ENCODE measurements at regions not wholly inside any gene's neighbourhood (a gene's known extent, or its start where the extent isn't known, plus 50 kb on each side); places are given as distances from the start of the nearest gene placed in this dataset.

GRCh38 chr2:240364961-240365775 is 70.3 kb upstream of the GPC1 start:
- Histone ChIP-seq H3K9me3 (no peaks in the 10 kb centered on the region), H3K27ac (ENCODE audit: low read length) (no peak overlapping the region), H3K27me3 (replicated peaks in 1 of 2; ENCODE audit: control insufficient read depth in 2 of 2, extremely low read depth in 1 of 2, insufficient read depth in 2 of 2, low read length in 1 of 2) (peaks cover 0 to 7% of the 10 kb centered on the region in 2 experiments), H3K4me1 (ENCODE audit: control insufficient read depth in 1 of 2, extremely low read depth in 1 of 2, insufficient read depth in 2 of 2, low read length in 2 of 2) (no peaks in the 10 kb centered on the region), H3K36me3 (ENCODE audit: control insufficient read depth in 2 of 2, extremely low read depth in 1 of 2, insufficient read depth in 1 of 2, low read length in 1 of 2) (no peaks in the 10 kb centered on the region), H3K4me3 (ENCODE audit: control insufficient read depth in 1 of 2, extremely low read depth in 1 of 2, low read length in 1 of 2) (no peak overlapping the region)
- no peaks in the 10 kb centered on the region for H3K36me3 Mint-ChIP-seq
- H3K27ac Mint-ChIP-seq: no peak overlapping the region
- DNase-seq: no peak
- H3K27me3 Mint-ChIP-seq: peaks cover 0 to 6% of the 10 kb centered on the region in 2 donors
- POLR2A ChIA-PET: no interaction called here
- CTCF ChIA-PET: no interaction called here
- no peak for ATAC-seq (replicated peaks in 1 of 4)
- H3K4me3 Mint-ChIP-seq: no peak overlapping the region
- 81% methylated on average over 27 of the region's 30 CpGs for WGBS (ENCODE audit: insufficient coverage)
- H3K9me3 Mint-ChIP-seq: peaks cover 9 to 14% (median 10%) of the 10 kb centered on the region in 3 donors
- no peaks in the 10 kb centered on the region for H3K4me1 Mint-ChIP-seq

- H3K4me3 Mint-ChIP-seq: no peak overlapping the region
- peaks cover 0 to 6% of the 10 kb centered on the region in 2 donors for H3K27me3 Mint-ChIP-seq
- DNase-seq (no peak), ATAC-seq (replicated peaks in 1 of 4) (no peak)
- H3K27ac Mint-ChIP-seq: no peak overlapping the region
- no peaks in the 10 kb centered on the region for H3K36me3 Mint-ChIP-seq
- no peak overlapping the region for H3K27ac ChIP-seq (ENCODE audit: low read length)
- no peaks in the 10 kb centered on the region for H3K9me3 ChIP-seq
- H3K9me3 Mint-ChIP-seq: peaks cover 3 to 7% (median 3%) of the 10 kb centered on the region in 3 donors
- CTCF ChIA-PET: no interaction called here
- H3K27me3 ChIP-seq (replicated peaks in 1 of 2; ENCODE audit: control insufficient read depth in 2 of 2, extremely low read depth in 1 of 2, insufficient read depth in 2 of 2, low read length in 1 of 2): peaks cover 0 to 7% of the 10 kb centered on the region in 2 experiments
- no peaks in the 10 kb centered on the region for H3K4me1 ChIP-seq (ENCODE audit: control insufficient read depth in 1 of 2, extremely low read depth in 1 of 2, insufficient read depth in 2 of 2, low read length in 2 of 2)
- no peaks in the 10 kb centered on the region for H3K4me1 Mint-ChIP-seq
- WGBS (ENCODE audit: insufficient coverage): 59% methylated on average over 5 of the region's 9 CpGs
- POLR2A ChIA-PET: no interaction called here
- H3K36me3 ChIP-seq (ENCODE audit: control insufficient read depth in 2 of 2, extremely low read depth in 1 of 2, insufficient read depth in 1 of 2, low read length in 1 of 2): no peaks in the 10 kb centered on the region
- no peak overlapping the region for H3K4me3 ChIP-seq (ENCODE audit: control insufficient read depth in 1 of 2, extremely low read depth in 1 of 2, low read length in 1 of 2)
Observed at GRCh38 chr2:240365971-240366471, 69.4 kb upstream of the GPC1 start.

- Mint-ChIP-seq H3K9me3 (no peaks in the 10 kb centered on the region), H3K27ac (no peak overlapping the region), H3K4me1 (no peaks in the 10 kb centered on the region), H3K4me3 (no peak overlapping the region), H3K36me3 (no peaks in the 10 kb centered on the region), H3K27me3 (peaks cover 0 to 6% of the 10 kb centered on the region in 2 donors)
- DNase-seq: no peak
- ChIA-PET POLR2A (no interaction called here), CTCF (no interaction called here)
- Histone ChIP-seq H3K27me3 (replicated peaks in 1 of 2; ENCODE audit: control insufficient read depth in 2 of 2, extremely low read depth in 1 of 2, insufficient read depth in 2 of 2, low read length in 1 of 2) (peaks cover 0 to 12% of the 10 kb centered on the region in 2 experiments), H3K4me1 (ENCODE audit: control insufficient read depth in 1 of 2, extremely low read depth in 1 of 2, insufficient read depth in 2 of 2, low read length in 2 of 2) (no peaks in the 10 kb centered on the region), H3K27ac (ENCODE audit: low read length) (no peak overlapping the region), H3K4me3 (ENCODE audit: control insufficient read depth in 1 of 2, extremely low read depth in 1 of 2, low read length in 1 of 2) (no peak overlapping the region), H3K36me3 (ENCODE audit: control insufficient read depth in 2 of 2, extremely low read depth in 1 of 2, insufficient read depth in 1 of 2, low read length in 1 of 2) (no peaks in the 10 kb centered on the region), H3K9me3 (no peaks in the 10 kb centered on the region)
- WGBS (ENCODE audit: insufficient coverage): 90% methylated on average over 19 of the region's 19 CpGs
- no peak for ATAC-seq (replicated peaks in 1 of 4)
Observed at GRCh38 chr2:240366901-240367300, 68.6 kb upstream of the GPC1 start.

GRCh38 chr2:240367721-240368120 is 67.7 kb upstream of the GPC1 start:
- Histone ChIP-seq H3K9me3 (no peaks in the 10 kb centered on the region), H3K27ac (ENCODE audit: low read length) (no peak overlapping the region)

GRCh38 chr2:240368781-240369331 is 66.6 kb upstream of the GPC1 start:
- Mint-ChIP-seq H3K27ac (no peak overlapping the region), H3K27me3 (peaks cover 0 to 3% of the 10 kb centered on the region in 2 donors), H3K4me1 (no peaks in the 10 kb centered on the region), H3K9me3 (no peaks in the 10 kb centered on the region), H3K4me3 (no peak overlapping the region), H3K36me3 (no peaks in the 10 kb centered on the region)
- ATAC-seq (replicated peaks in 1 of 4) (no peak), DNase-seq (no peak)
- Histone ChIP-seq H3K27ac (ENCODE audit: low read length) (no peak overlapping the region), H3K9me3 (no peaks in the 10 kb centered on the region), H3K4me1 (ENCODE audit: control insufficient read depth in 1 of 2, extremely low read depth in 1 of 2, insufficient read depth in 2 of 2, low read length in 2 of 2) (no peaks in the 10 kb centered on the region), H3K4me3 (ENCODE audit: control insufficient read depth in 1 of 2, extremely low read depth in 1 of 2, low read length in 1 of 2) (no peak overlapping the region), H3K27me3 (replicated peaks in 1 of 2; ENCODE audit: control insufficient read depth in 2 of 2, extremely low read depth in 1 of 2, insufficient read depth in 2 of 2, low read length in 1 of 2) (peaks cover 0 to 17% of the 10 kb centered on the region in 2 experiments), H3K36me3 (ENCODE audit: control insufficient read depth in 2 of 2, extremely low read depth in 1 of 2, insufficient read depth in 1 of 2, low read length in 1 of 2) (no peaks in the 10 kb centered on the region)
- POLR2A ChIA-PET: no interaction called here
- CTCF ChIA-PET: no interaction called here
- WGBS (ENCODE audit: insufficient coverage): 69% methylated on average over 15 of the region's 15 CpGs

More at GRCh38 chr2:240367721-240368120, 67.7 kb upstream of the GPC1 start:
- Histone ChIP-seq H3K4me3 (ENCODE audit: control insufficient read depth in 1 of 2, extremely low read depth in 1 of 2, low read length in 1 of 2) (no peak overlapping the region), H3K4me1 (ENCODE audit: control insufficient read depth in 1 of 2, extremely low read depth in 1 of 2, insufficient read depth in 2 of 2, low read length in 2 of 2) (no peaks in the 10 kb centered on the region), H3K36me3 (ENCODE audit: control insufficient read depth in 2 of 2, extremely low read depth in 1 of 2, insufficient read depth in 1 of 2, low read length in 1 of 2) (no peaks in the 10 kb centered on the region), H3K27me3 (replicated peaks in 1 of 2; ENCODE audit: control insufficient read depth in 2 of 2, extremely low read depth in 1 of 2, insufficient read depth in 2 of 2, low read length in 1 of 2) (peaks cover 0 to 13% of the 10 kb centered on the region in 2 experiments)
- no peak for ATAC-seq (replicated peaks in 1 of 4)
- Mint-ChIP-seq H3K27ac (no peak overlapping the region), H3K4me1 (no peaks in the 10 kb centered on the region), H3K27me3 (peaks cover 0 to 6% of the 10 kb centered on the region in 2 donors), H3K36me3 (no peaks in the 10 kb centered on the region), H3K4me3 (no peak overlapping the region), H3K9me3 (no peaks in the 10 kb centered on the region)
- 87% methylated on average over 13 of the region's 15 CpGs for WGBS (ENCODE audit: insufficient coverage)
- no peak for DNase-seq
- CTCF ChIA-PET: no interaction called here
- POLR2A ChIA-PET: no interaction called here

GRCh38 chr2:240369335-240369734 is 66.1 kb upstream of the GPC1 start:
- DNase-seq: no peak
- no peaks in the 10 kb centered on the region for H3K4me1 Mint-ChIP-seq
- WGBS (ENCODE audit: insufficient coverage): 67% methylated on average over 3 of the region's 4 CpGs
- no peaks in the 10 kb centered on the region for H3K4me1 ChIP-seq (ENCODE audit: control insufficient read depth in 1 of 2, extremely low read depth in 1 of 2, insufficient read depth in 2 of 2, low read length in 2 of 2)
- ChIA-PET CTCF (no interaction called here), POLR2A (no interaction called here)
- H3K9me3 ChIP-seq: no peaks in the 10 kb centered on the region
- no peaks in the 10 kb centered on the region for H3K27me3 Mint-ChIP-seq
- no peak overlapping the region for H3K4me3 ChIP-seq (ENCODE audit: control insufficient read depth in 1 of 2, extremely low read depth in 1 of 2, low read length in 1 of 2)
- no peak overlapping the region for H3K27ac ChIP-seq (ENCODE audit: low read length)
- H3K36me3 ChIP-seq (ENCODE audit: control insufficient read depth in 2 of 2, extremely low read depth in 1 of 2, insufficient read depth in 1 of 2, low read length in 1 of 2): no peaks in the 10 kb centered on the region
- H3K27me3 ChIP-seq (replicated peaks in 1 of 2; ENCODE audit: control insufficient read depth in 2 of 2, extremely low read depth in 1 of 2, insufficient read depth in 2 of 2, low read length in 1 of 2): peaks cover 0 to 21% of the 10 kb centered on the region in 2 experiments
- H3K27ac Mint-ChIP-seq: no peak overlapping the region
- H3K9me3 Mint-ChIP-seq: no peaks in the 10 kb centered on the region
- H3K4me3 Mint-ChIP-seq: no peak overlapping the region
- no peak for ATAC-seq (replicated peaks in 1 of 4)
- no peaks in the 10 kb centered on the region for H3K36me3 Mint-ChIP-seq
